CD14-positive monocyte (primary cell): ENCODE measurements at regions not wholly inside any gene's neighbourhood (a gene's known extent, or its start where the extent isn't known, plus 50 kb on each side); places are given as distances from the start of the nearest gene placed in this dataset.

ENCODE experiments used
- DNase-seq, 3 donors: peaks; one replicate each; pipeline ENCODE4 v3.0.0-alpha.2; 2011 to 2022
- H2AFZ ChIP-seq: 2 replicates; pipeline ENCODE4 v1.6.0; 2012; ENCODE audit warnings: mild to moderate bottlenecking, low read depth, low read length, inconsistent platforms; ENCODE audit not compliant: insufficient read depth, poor library complexity, severe bottlenecking
- H3K27ac ChIP-seq, 2 donors: 1 replicate in 1 of 2; 2 replicates in 1 of 2; pipeline ENCODE4 v1.5.1; 2012 to 2013; ENCODE audit warnings: low read length in 2 of 2, control low read depth in 1 of 2, inconsistent platforms in 1 of 2, low read depth in 1 of 2, mild to moderate bottlenecking in 1 of 2
- H3K27me3 ChIP-seq, 2 donors: one replicate each; pipeline versions ENCODE4 v1.6.0 to v1.6.1; 2011 to 2013; ENCODE audit warnings: low read length in 2 of 2; ENCODE audit not compliant: control insufficient read depth in 2 of 2, insufficient read depth in 2 of 2
- H3K36me3 ChIP-seq, 2 donors: replicated peaks in 1 of 2; 1 replicate in 1 of 2; 2 replicates in 1 of 2; pipeline versions ENCODE4 v1.5.1 to v1.6.1; 2012 to 2013; ENCODE audit warnings: low read length in 2 of 2, control low read depth in 1 of 2, inconsistent platforms in 1 of 2, mild to moderate bottlenecking in 1 of 2; ENCODE audit not compliant: insufficient read depth in 2 of 2, control insufficient read depth in 1 of 2
- H3K4me1 ChIP-seq, 2 donors: 1 replicate in 1 of 2; 2 replicates in 1 of 2; pipeline versions ENCODE4 v1.5.1 to v1.6.1; 2012 to 2013; ENCODE audit warnings: low read length in 2 of 2, control low read depth in 1 of 2, inconsistent platforms in 1 of 2, mild to moderate bottlenecking in 1 of 2, moderate library complexity in 1 of 2; ENCODE audit not compliant: insufficient read depth in 2 of 2, control insufficient read depth in 1 of 2
- H3K4me2 ChIP-seq: replicated peaks from 2 replicates; pipeline ENCODE3; 2012; ENCODE audit warnings: low read length, moderate library complexity, mild to moderate bottlenecking; ENCODE audit not compliant: poor library complexity, severe bottlenecking; ENCODE audit errors: extremely low read depth
- H3K4me3 ChIP-seq, 3 experiments: fragments of 200-600 bp in 1 of 3; sonication (generic) in 1 of 3; replicated peaks in 1 of 3; 1 replicate in 2 of 3; 2 replicates in 1 of 3; pipeline ENCODE4 v1.5.1; 2011 to 2013; ENCODE audit warnings: low read length in 3 of 3, mild to moderate bottlenecking in 3 of 3, control low read depth in 2 of 3, low read depth in 2 of 3, inconsistent platforms in 1 of 3, moderate library complexity in 1 of 3
- H3K79me2 ChIP-seq: 2 replicates; pipeline ENCODE4 v1.6.0; 2012; ENCODE audit warnings: mild to moderate bottlenecking, control low read depth, inconsistent platforms, low read length, moderate library complexity; ENCODE audit not compliant: insufficient read depth
- H3K9ac ChIP-seq: 2 replicates; pipeline ENCODE4 v1.6.0; 2017; ENCODE audit warnings: low read length, mild to moderate bottlenecking; ENCODE audit not compliant: insufficient read depth, poor library complexity, severe bottlenecking
- H3K9me3 ChIP-seq, 2 donors: replicated peaks in 1 of 2; 1 replicate in 1 of 2; 2 replicates in 1 of 2; pipeline versions ENCODE4 v1.5.1 to v1.6.1; 2012 to 2013; ENCODE audit warnings: low read length in 2 of 2, control low read depth in 1 of 2; ENCODE audit not compliant: control insufficient read depth in 1 of 2, insufficient read depth in 1 of 2
- H4K20me1 ChIP-seq: 2 replicates; pipeline ENCODE4 v1.6.0; 2012; ENCODE audit warnings: mild to moderate bottlenecking, low read length, control low read depth, moderate library complexity; ENCODE audit not compliant: insufficient read depth
- H3K27ac Mint-ChIP-seq, 7 donors: one replicate each; pipeline ENCODE4 v1.8.0; 2020; ENCODE audit warnings: mild to moderate bottlenecking in 7 of 7, mixed read lengths in 7 of 7, moderate library complexity in 6 of 7, inconsistent platforms in 2 of 7
- H3K27me3 Mint-ChIP-seq, 3 donors: one replicate each; pipeline ENCODE4 v1.8.0; 2021 to 2022; ENCODE audit warnings: low read depth in 3 of 3, mild to moderate bottlenecking in 3 of 3, mixed read lengths in 3 of 3, moderate library complexity in 3 of 3, inconsistent platforms in 1 of 3
- H3K36me3 Mint-ChIP-seq, 2 donors: one replicate each; pipeline ENCODE4 v1.8.0; 2020; ENCODE audit warnings: mixed read lengths in 2 of 2, inconsistent platforms in 1 of 2, mild to moderate bottlenecking in 1 of 2
- H3K4me1 Mint-ChIP-seq: one replicate; pipeline ENCODE4 v1.8.0; 2020; ENCODE audit warnings: mild to moderate bottlenecking, mixed read lengths
- H3K4me3 Mint-ChIP-seq, 2 donors: one replicate each; pipeline ENCODE4 v1.8.0; 2020; ENCODE audit warnings: mild to moderate bottlenecking in 2 of 2, mixed read lengths in 2 of 2, moderate library complexity in 1 of 2
- H3K9me3 Mint-ChIP-seq, 7 donors: one replicate each; pipeline ENCODE4 v1.8.0; 2020 to 2022; ENCODE audit warnings: mixed read lengths in 7 of 7, mild to moderate bottlenecking in 6 of 7, moderate library complexity in 6 of 7, inconsistent platforms in 2 of 7
- CTCF ChIP-seq: fragments of 200-600 bp; IDR thresholded peaks from one replicate; pipeline ENCODE4 v1.8.0; 2022; ENCODE audit warnings: antibody characterized with exemption, mild to moderate bottlenecking
- WGBS: methylation state at CpG from one replicate; pipeline ENCODE4 v1.1.5; 2013; ENCODE audit warnings: missing lambda C conversion rate; ENCODE audit not compliant: insufficient coverage; 5-methylcytosine and 5-hydroxymethylcytosine counted together
- intact Hi-C, 2 donors: fragments of 100-400 bp; cut with micrococcal nuclease; formaldehyde crosslinking; loops; one replicate each; pipeline versions ENCODE4 v1.15.0 to v1.15.1; 2023

- H3K36me3 Mint-ChIP-seq: no peaks in the 10 kb centered on the region
- Histone ChIP-seq H3K4me2 (no peak overlapping the region), H3K27ac (no peak overlapping the region), H3K79me2 (no peaks in the 10 kb centered on the region), H3K36me3 (no peaks in the 10 kb centered on the region), H3K9ac (no peak overlapping the region), H3K4me3 (no peak overlapping the region), H2AFZ (no peak overlapping the region), H3K27me3 (no peaks in the 10 kb centered on the region), H3K4me1 (no peaks in the 10 kb centered on the region), H4K20me1 (no peaks in the 10 kb centered on the region), H3K9me3 (peaks cover 0 to 1% of the 10 kb centered on the region in 2 donors)
- intact Hi-C loops: no loop called here
- peaks cover 0 to 16% (median 3%) of the 10 kb centered on the region in 7 donors for H3K9me3 Mint-ChIP-seq
- no peak overlapping the region for H3K27ac Mint-ChIP-seq
- no CpG with 5 or more reads among the region's 2 CpGs for WGBS
- H3K4me1 Mint-ChIP-seq: no peaks in the 10 kb centered on the region
- peaks cover 0 to 3% (median 0%) of the 10 kb centered on the region in 3 donors for H3K27me3 Mint-ChIP-seq
- DNase-seq: no peak
- H3K4me3 Mint-ChIP-seq: no peak overlapping the region
- TF ChIP-seq CTCF: no peak
These were observed 303.6 kb downstream of the GPAM start for GRCh38 chr10:111879969-111880368.

- no peak overlapping the region for H3K9ac ChIP-seq
- whole genome bisulfite sequencing: no CpG with 5 or more reads among the region's 1 CpG
- no peak for DNase-seq
- Mint-ChIP-seq H3K27ac (no peak overlapping the region), H3K27me3 (no peaks in the 10 kb centered on the region), H3K4me1 (no peaks in the 10 kb centered on the region), H3K4me3 (no peak overlapping the region), H3K9me3 (peaks cover 2 to 10% (median 8%) of the 10 kb centered on the region in 7 donors), H3K36me3 (no peaks in the 10 kb centered on the region)
- no peak overlapping the region for H3K27ac ChIP-seq
- no peak overlapping the region for H2AFZ ChIP-seq
- H3K4me1 ChIP-seq: no peaks in the 10 kb centered on the region
- H3K36me3 ChIP-seq: no peaks in the 10 kb centered on the region
- no peak overlapping the region for H3K4me2 ChIP-seq
- no peaks in the 10 kb centered on the region for H3K27me3 ChIP-seq
- intact Hi-C loops: no loop called here
- no peak overlapping the region for H3K4me3 ChIP-seq
- peaks cover 0 to 6% of the 10 kb centered on the region in 2 donors for H3K9me3 ChIP-seq
- no peaks in the 10 kb centered on the region for H4K20me1 ChIP-seq
- no peak for TF ChIP-seq CTCF
- no peaks in the 10 kb centered on the region for H3K79me2 ChIP-seq
These were observed 298.5 kb downstream of the GPAM start for GRCh38 chr10:111885046-111885445.
